Ascending aorta (tissue), 2 donors: ENCODE measurements at regions not wholly inside any gene's neighbourhood (a gene's known extent, or its start where the extent isn't known, plus 50 kb on each side); places are given as distances from the start of the nearest gene placed in this dataset.

ENCODE experiments used
- DNase-seq, 2 donors: peaks; one replicate each; pipeline ENCODE4 v3.0.0-alpha.2; 2019; ENCODE audit warnings: low spot score in 2 of 2
- H3K27ac ChIP-seq, 2 donors: fragments of 200-600 bp; sonication (generic); one replicate each; pipeline ENCODE4 v1.5.1; 2016 to 2017; ENCODE audit warnings: mild to moderate bottlenecking in 1 of 2
- H3K27me3 ChIP-seq: fragments of 200-600 bp; sonication (generic); one replicate; pipeline ENCODE4 v1.5.1; 2017
- H3K36me3 ChIP-seq, 2 donors: fragments of 200-600 bp; sonication (generic); one replicate each; pipeline ENCODE4 v1.5.1; 2016
- H3K4me1 ChIP-seq, 2 donors: fragments of 200-600 bp; sonication (generic); one replicate each; pipeline ENCODE4 v1.5.1; 2016 to 2017; ENCODE audit warnings: mild to moderate bottlenecking in 1 of 2
- H3K4me3 ChIP-seq, 2 donors: fragments of 200-600 bp; sonication (generic); one replicate each; pipeline ENCODE4 v1.5.1; 2016 to 2017; ENCODE audit warnings: mild to moderate bottlenecking in 1 of 2
- H3K9me3 ChIP-seq, 2 donors: fragments of 200-600 bp; sonication (generic); one replicate each; pipeline ENCODE4 v1.5.1; 2016
- CTCF ChIP-seq, 3 experiments: fragments of 200-600 bp in 2 of 3; fragments of 450-650 bp in 1 of 3; sonication (generic) in 2 of 3; IDR thresholded peaks; one replicate each; pipeline ENCODE4 v1.5.1; 2016 to 2019; ENCODE audit warnings: antibody characterized with exemption in 3 of 3, mild to moderate bottlenecking in 1 of 3, moderate library complexity in 1 of 3
- intact Hi-C: fragments of 100-400 bp; cut with DNase I; formaldehyde crosslinking; loops from one replicate; pipeline ENCODE4 v1.15.1; 2023

- no peaks in the 10 kb centered on the region for H3K36me3 ChIP-seq
- no peak for TF ChIP-seq CTCF (IDR thresholded peaks at IDR 0.05)
- no peak for DNase-seq
- no peak overlapping the region for H3K27ac ChIP-seq
- no peaks in the 10 kb centered on the region for H3K9me3 ChIP-seq
- no peaks in the 10 kb centered on the region for H3K4me1 ChIP-seq
- intact Hi-C loops = loop anchor here (5.0 kb wide), 1 partner anchor 512 kb away; no protein-coding TSS in a partner anchor
- no peaks in the 10 kb centered on the region for H3K27me3 ChIP-seq
- no peak overlapping the region for H3K4me3 ChIP-seq
Observed at GRCh38 chr10:123554656-123555055, 111.5 kb upstream of the GPR26 start.

- Histone ChIP-seq H3K4me3 (no peak overlapping the region), H3K27ac (no peak overlapping the region), H3K9me3 (no peaks in the 10 kb centered on the region), H3K27me3 (no peaks in the 10 kb centered on the region), H3K36me3 (no peaks in the 10 kb centered on the region), H3K4me1 (no peaks in the 10 kb centered on the region)
- intact Hi-C loops = loop anchor here (5.0 kb wide), 1 partner anchor 513 kb away; no protein-coding TSS in a partner anchor
- no peak for TF ChIP-seq CTCF (IDR thresholded peaks at IDR 0.05)
- no peak for DNase-seq
Observed at GRCh38 chr10:123555616-123556015, 110.5 kb upstream of the GPR26 start.

GRCh38 chr10:123556049-123556448, 110.1 kb upstream of the GPR26 start:
- no peaks in the 10 kb centered on the region for H3K27me3 ChIP-seq
- no peaks in the 10 kb centered on the region for H3K9me3 ChIP-seq
- no peaks in the 10 kb centered on the region for H3K4me1 ChIP-seq
- H3K36me3 ChIP-seq = no peaks in the 10 kb centered on the region
- no peak for TF ChIP-seq CTCF (IDR thresholded peaks at IDR 0.05)
- intact Hi-C loops = loop anchor here (5.0 kb wide), 1 partner anchor 514 kb away; no protein-coding TSS in a partner anchor
- DNase-seq = no peak
- H3K4me3 ChIP-seq = no peak overlapping the region
- no peak overlapping the region for H3K27ac ChIP-seq

- intact Hi-C loops = loop anchor here (5.0 kb wide), 1 partner anchor 514 kb away; no protein-coding TSS in a partner anchor
Observed at GRCh38 chr10:123556736-123557135, 109.4 kb upstream of the GPR26 start.

GRCh38 chr10:123557366-123558108, 108.6 kb upstream of the GPR26 start:
- no peaks in the 10 kb centered on the region for H3K36me3 ChIP-seq
- no peaks in the 10 kb centered on the region for H3K4me1 ChIP-seq
- no peak for TF ChIP-seq CTCF (IDR thresholded peaks at IDR 0.05)
- H3K4me3 ChIP-seq = no peak overlapping the region
- H3K27me3 ChIP-seq = no peaks in the 10 kb centered on the region
- H3K27ac ChIP-seq = no peak overlapping the region
- no peak for DNase-seq
- intact Hi-C loops = loop anchor here (5.0 kb wide), 1 partner anchor 515 kb away; no protein-coding TSS in a partner anchor
- H3K9me3 ChIP-seq = no peaks in the 10 kb centered on the region

More at GRCh38 chr10:123556736-123557135, 109.4 kb upstream of the GPR26 start:
- Histone ChIP-seq H3K36me3 (no peaks in the 10 kb centered on the region), H3K27me3 (no peaks in the 10 kb centered on the region), H3K4me1 (no peaks in the 10 kb centered on the region), H3K4me3 (no peak overlapping the region), H3K9me3 (no peaks in the 10 kb centered on the region), H3K27ac (no peak overlapping the region)
- TF ChIP-seq CTCF (IDR thresholded peaks at IDR 0.05) = no peak
- DNase-seq = no peak
